ENCODE measurements at regions not wholly inside any gene's neighbourhood (a gene's known extent, or its start where the extent isn't known, plus 50 kb on each side); places are given as distances from the start of the nearest gene placed in this dataset.

GRCh38 chr16:73326770-73327470 is 279.0 kb upstream of the ZFHX3 start:
- no peak for DNase-seq

DNA sequence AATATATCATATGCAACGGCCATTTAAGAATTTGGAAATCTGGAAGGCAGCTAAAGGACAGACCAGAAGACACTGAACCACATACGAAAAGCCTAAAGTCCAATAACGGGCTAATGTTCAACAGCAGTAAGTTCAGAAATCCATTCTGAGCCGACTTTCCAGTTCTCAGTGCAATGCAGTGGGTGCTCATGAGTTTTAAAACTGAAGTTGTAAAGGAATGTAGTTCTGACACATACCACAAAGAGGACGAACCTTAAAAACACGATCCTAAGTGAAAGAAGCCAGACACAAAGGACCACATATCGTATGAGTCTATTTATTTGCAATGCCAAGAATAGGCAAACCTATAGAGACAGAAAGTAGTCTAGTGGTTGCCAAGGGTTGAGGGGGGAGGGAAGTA is 278.3 kb upstream of the ZFHX3 start:
- DNase-seq = no peak

- no peak for DNase-seq
Measured at GRCh38 chr16:73323880-73324279, 276.0 kb upstream of the ZFHX3 start.

DNA sequence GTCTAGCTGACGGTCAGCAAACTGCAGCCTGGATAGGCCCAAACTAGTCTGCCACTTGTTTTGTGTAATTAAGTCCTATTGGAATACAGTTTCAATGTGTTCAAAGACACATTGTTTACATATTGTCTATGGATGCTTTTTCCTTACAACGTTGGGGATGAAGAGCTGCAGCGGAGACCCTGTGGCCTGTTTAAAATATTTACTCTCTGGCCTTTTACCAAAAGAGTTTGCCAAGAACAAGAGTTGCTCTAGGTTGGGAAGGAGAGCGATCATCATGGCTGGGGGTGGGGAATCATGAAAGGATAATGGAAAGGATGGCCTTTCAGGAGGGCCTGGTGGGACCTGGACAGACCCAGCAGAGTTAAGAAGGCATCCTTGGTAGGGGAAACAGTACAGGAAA is 274.9 kb upstream of the ZFHX3 start:
- DNase-seq = no peak

- no peak for DNase-seq
Measured at GRCh38 chr16:73321853-73322252, 273.9 kb upstream of the ZFHX3 start.

DNA sequence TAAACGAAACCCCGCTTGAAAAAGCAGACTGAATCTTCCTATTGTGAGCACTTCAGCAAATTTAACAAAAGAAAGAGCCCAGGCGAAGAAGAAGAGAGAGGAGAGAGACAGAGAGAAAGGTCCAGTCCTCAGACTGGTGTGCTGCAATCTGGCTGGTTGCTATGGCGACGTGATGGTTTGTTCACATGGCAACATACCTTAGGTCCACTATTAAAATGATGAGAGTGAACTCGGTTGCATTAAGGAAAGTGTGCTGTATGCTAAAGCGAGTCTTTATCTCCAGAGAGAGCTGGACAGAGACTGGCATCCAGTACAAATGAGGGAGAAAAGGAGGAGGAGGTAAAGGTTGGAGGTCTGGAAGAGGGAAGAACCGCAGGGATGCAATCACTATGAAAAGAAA is 271.8 kb upstream of the ZFHX3 start:
- DNase-seq = no peak

DNA sequence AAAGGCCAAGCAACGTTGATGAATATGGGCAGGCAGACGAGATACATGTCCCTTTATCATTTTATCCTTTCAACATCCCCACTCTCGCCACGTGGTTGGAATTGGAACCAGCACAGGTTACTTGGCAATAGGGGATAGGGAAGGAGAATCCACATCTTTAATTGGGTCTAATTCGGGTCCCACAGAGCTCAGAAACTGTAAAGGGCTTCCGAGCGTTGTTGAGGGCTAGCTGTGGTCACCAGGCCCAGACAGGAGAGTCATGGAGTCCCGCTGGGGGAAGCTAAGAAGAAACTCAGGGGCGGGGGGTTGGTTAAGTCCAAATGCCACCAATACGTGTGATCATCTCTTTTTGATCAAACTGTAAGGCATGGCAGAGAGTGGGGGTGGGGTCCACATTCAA is 271.3 kb upstream of the ZFHX3 start:
- DNase-seq = no peak

DNA sequence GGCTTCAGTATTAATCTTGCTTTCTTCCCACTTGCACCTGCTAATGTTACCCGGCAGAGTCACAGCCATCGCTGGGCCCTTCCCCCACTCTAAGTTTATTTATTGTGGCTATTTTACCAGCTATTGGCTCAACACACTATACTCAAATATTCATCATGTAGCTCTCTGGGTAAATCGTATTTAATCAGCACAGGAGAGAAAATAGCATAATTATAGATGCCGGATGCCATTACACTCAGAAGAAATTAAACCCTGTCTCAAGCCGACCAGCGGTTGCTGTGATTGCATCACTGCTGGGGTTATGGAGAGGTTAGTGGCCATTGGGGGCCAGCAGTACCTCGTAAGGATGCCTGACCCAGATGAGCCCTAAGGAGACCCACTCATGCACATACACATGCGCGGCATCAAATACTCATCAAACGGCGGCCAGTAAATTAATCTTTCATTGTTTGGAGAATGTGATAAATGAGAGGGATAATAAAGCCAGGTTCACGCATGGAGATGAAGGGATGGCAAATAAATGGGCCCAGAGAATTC is 269.5 kb upstream of the ZFHX3 start:
- no peak for DNase-seq

DNA sequence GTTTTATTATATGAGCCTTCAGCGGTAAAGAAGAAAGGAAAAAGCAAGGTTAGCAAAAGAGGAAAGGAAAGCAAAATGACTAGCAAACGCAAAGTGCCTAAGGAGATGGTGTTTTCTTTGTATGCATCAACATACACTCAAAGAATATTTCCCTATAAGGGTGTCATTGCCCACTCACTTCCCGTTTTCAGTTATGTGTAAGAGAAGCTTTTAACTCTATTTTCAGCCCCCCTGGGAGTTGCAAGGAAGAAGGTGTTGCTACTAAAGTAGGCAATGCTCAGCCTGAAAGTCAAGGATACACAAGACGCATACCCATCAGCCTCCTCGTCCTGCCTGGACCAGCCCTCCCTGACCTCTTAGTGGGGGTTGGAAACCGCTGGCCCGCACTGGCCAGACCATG is 267.7 kb upstream of the ZFHX3 start:
- no peak for DNase-seq

DNA sequence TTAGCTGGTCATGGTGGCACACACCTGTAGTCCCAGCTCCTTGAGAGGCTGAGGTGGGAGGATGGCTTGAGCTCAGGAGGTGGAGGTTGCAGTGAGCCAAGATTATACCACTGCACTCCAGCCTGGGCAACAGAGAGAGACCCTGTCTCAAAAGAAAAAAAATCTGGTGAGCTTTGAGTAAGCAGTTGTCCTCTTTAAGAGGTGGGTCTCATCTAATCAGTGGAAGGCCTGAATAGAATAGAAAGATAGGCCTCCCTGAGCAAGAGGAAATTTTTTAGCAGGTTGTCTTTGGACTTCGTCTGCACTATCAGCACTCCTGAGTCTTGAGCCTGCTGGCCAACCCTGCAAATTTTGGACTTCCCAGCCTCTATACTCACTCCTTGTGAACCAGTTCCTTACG is 266.0 kb upstream of the ZFHX3 start:
- DNase-seq = no peak

GRCh38 chr16:73311857-73312723 is 264.2 kb upstream of the ZFHX3 start:
- no peak for DNase-seq

DNA sequence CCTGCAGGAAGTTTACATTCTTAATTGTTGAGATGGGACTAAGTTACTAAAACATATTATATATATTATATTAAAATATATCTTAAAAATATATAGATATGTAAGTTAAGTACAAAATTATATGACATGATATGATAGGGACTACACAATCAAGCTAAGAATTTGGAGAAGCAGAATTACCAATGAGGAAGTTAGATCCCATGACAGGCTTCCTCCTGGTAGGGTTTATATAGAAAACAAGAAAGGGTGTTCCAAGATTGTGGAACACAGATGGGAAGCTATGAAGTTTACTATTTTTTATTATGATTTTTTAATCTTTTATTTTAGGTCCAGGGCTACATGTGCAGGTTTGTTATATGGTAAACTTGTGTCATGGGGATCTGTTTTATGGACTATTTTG is 260.8 kb upstream of the ZFHX3 start:
- DNase-seq = no peak

GRCh38 chr16:73306901-73307413 is 259.0 kb upstream of the ZFHX3 start:
- DNase-seq = no peak

DNA sequence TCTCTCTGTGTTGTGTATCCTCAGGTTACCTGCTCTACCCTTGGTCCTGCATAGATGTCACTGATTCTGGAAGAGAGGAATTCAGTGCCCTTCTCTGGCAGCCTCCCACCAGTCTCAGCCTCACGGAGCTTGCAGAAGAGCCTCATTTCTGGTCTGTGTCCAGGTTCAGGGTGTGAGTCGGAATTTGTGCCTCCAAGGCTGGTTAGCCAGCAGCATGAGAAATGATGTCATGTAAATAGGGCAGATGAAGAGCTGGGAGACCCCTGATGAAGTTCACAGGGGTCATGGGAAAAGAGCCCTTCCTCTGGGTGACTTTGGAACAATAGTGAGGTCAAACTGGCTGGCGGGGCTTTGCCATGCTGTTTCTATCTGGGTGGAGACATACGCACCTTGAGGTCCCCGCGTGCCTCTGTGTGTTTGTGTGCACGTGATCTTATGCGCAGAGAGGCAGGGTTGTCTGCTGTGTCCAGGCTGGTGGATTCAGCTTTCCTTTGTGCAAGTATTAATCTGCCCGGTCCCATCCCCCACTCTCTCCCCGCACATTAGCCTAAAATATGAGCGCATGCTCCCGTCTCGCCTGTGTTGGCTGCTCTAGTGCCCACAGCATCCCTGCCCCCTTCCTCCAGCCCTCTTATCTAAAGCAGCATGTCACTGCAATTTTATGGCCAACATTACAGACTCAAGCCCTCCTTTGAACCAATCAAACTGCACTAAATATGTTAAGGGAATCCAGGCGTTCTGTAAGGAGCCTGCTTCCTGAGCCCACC is 256.3 kb upstream of the ZFHX3 start:
- DNase-seq = no peak

GRCh38 chr16:73302942-73303341 is 255.0 kb upstream of the ZFHX3 start:
- DNase-seq = no peak

GRCh38 chr16:73301984-73302383 is 254.1 kb upstream of the ZFHX3 start:
- DNase-seq = no peak

- DNase-seq = no peak
Measured at GRCh38 chr16:73299346-73299745, 251.4 kb upstream of the ZFHX3 start.

GRCh38 chr16:73298562-73298961 is 250.6 kb upstream of the ZFHX3 start:
- DNase-seq = no peak

DNA sequence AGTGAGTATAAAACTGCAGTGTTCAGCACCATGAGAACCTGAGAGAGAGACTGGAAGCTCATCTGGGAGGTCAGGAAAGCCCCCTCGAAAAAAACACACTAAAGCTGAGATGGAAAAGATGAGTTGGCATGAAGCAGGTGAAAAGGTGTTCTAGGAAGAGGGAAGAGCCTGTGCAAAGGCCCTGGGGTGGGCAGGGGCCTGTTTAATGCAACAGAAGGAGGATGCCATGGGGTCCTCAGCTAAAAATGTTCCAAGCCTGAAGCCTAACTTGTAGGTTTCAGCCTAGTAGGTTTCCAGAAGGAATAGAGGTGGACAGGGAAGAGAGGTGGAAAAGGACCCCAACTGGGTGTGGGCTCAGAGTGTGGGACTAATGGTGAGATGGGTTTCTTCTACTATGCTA is 242.3 kb upstream of the ZFHX3 start:
- no peak for DNase-seq

GRCh38 chr16:73289232-73289631 is 241.3 kb upstream of the ZFHX3 start:
- no peak for DNase-seq

DNA sequence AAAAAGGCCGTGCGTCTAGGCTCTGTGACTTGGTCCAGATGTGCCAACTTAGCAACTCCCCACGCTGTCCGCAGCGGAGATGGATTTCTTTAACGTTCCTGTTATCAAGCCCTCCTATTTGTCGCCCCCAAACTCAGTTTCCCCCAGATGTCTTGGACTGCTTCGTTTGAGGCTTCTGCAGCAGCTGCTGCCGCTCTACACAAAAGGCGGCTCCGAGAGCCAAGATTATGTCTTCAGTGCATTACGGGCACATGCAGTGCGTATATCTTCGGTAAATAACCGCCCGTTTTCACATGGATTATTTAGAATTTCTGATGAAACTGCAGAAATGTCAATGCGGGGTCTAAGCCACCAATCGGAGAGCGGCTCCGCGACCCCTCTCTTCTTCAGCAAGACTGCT is 240.6 kb upstream of the ZFHX3 start:
- no peak for DNase-seq

DNA sequence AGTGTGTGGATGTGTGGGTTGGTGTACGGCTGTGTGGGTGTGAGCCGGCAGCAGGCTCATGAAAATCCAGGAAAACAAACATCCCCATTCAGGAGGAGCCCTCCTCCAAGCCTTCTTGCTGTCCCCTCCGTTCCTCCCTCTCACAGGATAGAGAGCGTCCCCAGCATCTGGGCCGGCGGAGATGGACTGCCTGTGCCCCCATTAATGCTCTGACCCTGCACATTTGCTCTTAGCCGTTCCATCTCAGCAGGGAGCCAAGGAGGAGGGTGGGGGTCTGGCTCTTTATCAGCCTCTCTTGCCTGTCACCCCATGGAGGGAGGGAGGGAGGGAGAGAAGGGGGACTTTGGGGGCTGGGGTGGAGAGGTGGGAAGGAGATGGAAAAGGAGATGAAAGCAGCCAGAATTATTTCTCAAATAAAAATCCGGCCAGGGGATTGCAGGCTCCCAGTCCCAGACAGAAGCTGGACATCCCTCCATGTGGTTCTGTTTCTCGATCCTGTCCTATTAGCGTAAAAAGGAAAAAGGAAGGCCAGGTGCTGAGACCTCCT is 240.0 kb upstream of the ZFHX3 start:
- DNase-seq = no peak

All from CD4-positive, alpha-beta T cell treated with Interferon gamma for 1 hour (primary cell).